Spinal cord (tissue), 9 donors: ENCODE measurements at regions not wholly inside any gene's neighbourhood (a gene's known extent, or its start where the extent isn't known, plus 50 kb on each side); places are given as distances from the start of the nearest gene placed in this dataset.
"Not testable (repeated sequence)": the region's sequence is repeated elsewhere in the genome, so short reads cannot be mapped to it uniquely, and the experiment has no call there.

Source experiments
- DNase-seq, 6 donors: peaks; one replicate each; pipeline versions ENCODE4 v3.0.0 to v3.0.0-alpha.2; 2013 to 2015; ENCODE audit warnings: low spot score in 6 of 6, low read depth in 4 of 6
- H3K27ac ChIP-seq: one replicate; pipeline ENCODE4 v1.5.1; 2013; ENCODE audit warnings: low read depth, low read length, control low read depth
- H3K27me3 ChIP-seq: one replicate; pipeline ENCODE4 v1.6.1; 2013; ENCODE audit warnings: low read length; ENCODE audit not compliant: control insufficient read depth, insufficient read depth
- H3K36me3 ChIP-seq: one replicate; pipeline ENCODE4 v1.6.1; 2013; ENCODE audit warnings: low read length; ENCODE audit not compliant: control insufficient read depth, insufficient read depth
- H3K4me1 ChIP-seq: one replicate; pipeline ENCODE4 v1.6.1; 2013; ENCODE audit warnings: low read length; ENCODE audit not compliant: control insufficient read depth, insufficient read depth
- H3K4me3 ChIP-seq: one replicate; pipeline ENCODE4 v1.5.1; 2013; ENCODE audit warnings: low read depth, low read length, control low read depth
- H3K9me3 ChIP-seq: one replicate; pipeline ENCODE4 v1.6.1; 2013; ENCODE audit warnings: low read length; ENCODE audit not compliant: control insufficient read depth, insufficient read depth
- WGBS: methylation state at CpG from one replicate; pipeline ENCODE4 v1.1.5; 2013; ENCODE audit warnings: missing lambda C conversion rate; ENCODE audit not compliant: insufficient coverage; 5-methylcytosine and 5-hydroxymethylcytosine counted together
- donor health status: healthy.

- no peak for DNase-seq
- Histone ChIP-seq H3K36me3 (no peaks in the 10 kb centered on the region), H3K4me1 (no peaks in the 10 kb centered on the region), H3K27me3 (no peaks in the 10 kb centered on the region), H3K27ac (no peak overlapping the region), H3K9me3 (peaks cover 2% of the 10 kb centered on the region), H3K4me3 (no peak overlapping the region)
- WGBS: no CpG with 5 or more reads among the region's 1 CpG
Measured at GRCh38 chr13:38283346-38283745, 66.3 kb upstream of the UFM1 start.

GRCh38 chr13:38265132-38265497 lies 84.5 kb upstream of the UFM1 start:
- DNase-seq: no peak
- Histone ChIP-seq H3K4me3 (no peak overlapping the region), H3K27ac (no peak overlapping the region), H3K4me1 (no peaks in the 10 kb centered on the region), H3K9me3 (peaks cover 2% of the 10 kb centered on the region), H3K27me3 (no peaks in the 10 kb centered on the region), H3K36me3 (no peaks in the 10 kb centered on the region)
- WGBS: 96% methylated on average over 2 of the region's 2 CpGs

GRCh38 chr13:38264363-38265131 lies 85.1 kb upstream of the UFM1 start:
- no peaks in the 10 kb centered on the region for H3K27me3 ChIP-seq
- H3K4me1 ChIP-seq: no peaks in the 10 kb centered on the region
- peaks cover 2% of the 10 kb centered on the region for H3K9me3 ChIP-seq
- H3K36me3 ChIP-seq: no peaks in the 10 kb centered on the region
- WGBS: 75% methylated on average over 9 of the region's 9 CpGs
- no peak overlapping the region for H3K4me3 ChIP-seq
- DNase-seq: no peak
- no peak overlapping the region for H3K27ac ChIP-seq

GRCh38 chr13:38262211-38262610 lies 87.4 kb upstream of the UFM1 start:
- H3K27ac ChIP-seq: no peak overlapping the region
- no peaks in the 10 kb centered on the region for H3K36me3 ChIP-seq
- H3K27me3 ChIP-seq: no peaks in the 10 kb centered on the region
- no peaks in the 10 kb centered on the region for H3K4me1 ChIP-seq
- peaks cover 2% of the 10 kb centered on the region for H3K9me3 ChIP-seq
- DNase-seq: no peak
- H3K4me3 ChIP-seq: no peak overlapping the region

DNA sequence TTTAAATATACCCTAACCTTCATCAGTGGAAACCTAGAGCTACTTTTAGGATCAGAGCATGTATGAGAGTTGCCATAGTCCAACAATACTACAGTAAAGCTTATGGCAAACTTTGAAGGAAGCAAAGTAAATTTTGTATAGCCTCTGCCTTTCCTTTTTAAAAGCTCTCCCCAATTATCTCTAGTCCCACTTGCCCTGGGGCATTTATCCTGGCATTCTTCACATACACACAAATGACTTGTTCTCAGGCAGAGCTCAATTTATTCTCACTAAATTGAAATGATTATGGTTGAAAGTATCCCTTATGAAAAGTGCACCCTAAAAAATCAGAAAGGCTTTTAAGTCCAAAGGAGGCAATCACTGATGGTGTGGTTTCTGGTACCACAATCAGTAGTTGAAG lies 94.1 kb upstream of the UFM1 start:
- no peaks in the 10 kb centered on the region for H3K4me1 ChIP-seq
- DNase-seq: no peak
- H3K36me3 ChIP-seq: no peaks in the 10 kb centered on the region
- no peak overlapping the region for H3K4me3 ChIP-seq
- H3K27ac ChIP-seq: no peak overlapping the region
- no peaks in the 10 kb centered on the region for H3K27me3 ChIP-seq
- no peaks in the 10 kb centered on the region for H3K9me3 ChIP-seq

- Histone ChIP-seq H3K27me3 (no peaks in the 10 kb centered on the region), H3K9me3 (no peaks in the 10 kb centered on the region), H3K4me1 (no peaks in the 10 kb centered on the region), H3K27ac (no peak overlapping the region), H3K4me3 (no peak overlapping the region), H3K36me3 (no peaks in the 10 kb centered on the region)
- DNase-seq: no peak
Measured at GRCh38 chr13:38239874-38240273, 109.8 kb upstream of the UFM1 start.

- Histone ChIP-seq H3K27me3 (no peaks in the 10 kb centered on the region), H3K27ac (no peak overlapping the region), H3K36me3 (no peaks in the 10 kb centered on the region), H3K4me3 (no peak overlapping the region), H3K9me3 (no peaks in the 10 kb centered on the region), H3K4me1 (no peaks in the 10 kb centered on the region)
- no CpG with 5 or more reads among the region's 2 CpGs for WGBS
- DNase-seq: no peak
Measured at GRCh38 chr13:38228322-38228721, 121.3 kb upstream of the UFM1 start.

DNA sequence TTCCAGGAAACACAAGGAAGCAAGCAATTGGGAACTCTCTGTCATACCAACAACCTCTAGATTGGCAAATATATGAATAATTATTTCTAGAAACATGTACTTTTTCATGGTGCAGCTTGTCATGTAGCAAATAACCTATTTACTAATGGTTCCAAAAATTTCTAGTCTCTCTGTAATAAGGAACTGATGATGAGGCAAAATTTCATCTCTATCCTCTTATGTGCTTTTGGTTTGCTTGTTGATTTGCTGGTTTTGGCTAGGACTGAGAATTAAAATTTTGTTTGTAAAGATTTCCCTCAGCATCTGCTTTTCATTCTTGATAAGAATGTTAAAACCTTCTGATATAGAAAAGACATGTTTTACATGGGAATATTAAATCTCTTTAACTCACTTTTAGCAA lies 123.2 kb upstream of the UFM1 start:
- no peak overlapping the region for H3K4me3 ChIP-seq
- no peaks in the 10 kb centered on the region for H3K27me3 ChIP-seq
- no peaks in the 10 kb centered on the region for H3K9me3 ChIP-seq

DNA sequence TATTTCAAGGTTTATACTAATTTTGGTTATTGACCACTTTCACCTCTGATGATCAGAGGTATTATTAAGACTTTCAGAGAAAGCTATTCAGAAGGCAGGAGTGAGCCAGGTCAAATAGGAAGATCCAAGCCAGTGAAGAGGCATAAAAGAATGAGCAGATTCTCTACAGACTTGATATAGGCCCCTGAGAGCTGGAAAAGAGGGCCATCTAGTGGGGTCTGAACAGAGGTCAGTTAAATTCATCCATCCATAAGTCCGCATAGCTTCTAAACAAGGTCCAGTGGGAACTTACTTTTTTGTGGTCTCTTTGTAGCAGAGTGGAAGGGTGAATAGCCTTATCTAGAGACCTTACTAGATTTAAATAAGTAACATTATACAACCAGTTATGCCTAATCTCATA lies 126.6 kb upstream of the UFM1 start:
- WGBS: no CpG with 5 or more reads among the region's 1 CpG
- no peaks in the 10 kb centered on the region for H3K36me3 ChIP-seq
- no peaks in the 10 kb centered on the region for H3K9me3 ChIP-seq
- H3K4me1 ChIP-seq: no peaks in the 10 kb centered on the region
- no peaks in the 10 kb centered on the region for H3K27me3 ChIP-seq
- no peak overlapping the region for H3K27ac ChIP-seq
- no peak overlapping the region for H3K4me3 ChIP-seq
- DNase-seq: peak in 4 of 6 donors; percentile 0 to 60 (median 21)

More for the DNA sequence above, 123.2 kb upstream of the UFM1 start:
- Histone ChIP-seq H3K27ac (no peak overlapping the region), H3K4me1 (no peaks in the 10 kb centered on the region), H3K36me3 (no peaks in the 10 kb centered on the region)
- no peak for DNase-seq

DNA sequence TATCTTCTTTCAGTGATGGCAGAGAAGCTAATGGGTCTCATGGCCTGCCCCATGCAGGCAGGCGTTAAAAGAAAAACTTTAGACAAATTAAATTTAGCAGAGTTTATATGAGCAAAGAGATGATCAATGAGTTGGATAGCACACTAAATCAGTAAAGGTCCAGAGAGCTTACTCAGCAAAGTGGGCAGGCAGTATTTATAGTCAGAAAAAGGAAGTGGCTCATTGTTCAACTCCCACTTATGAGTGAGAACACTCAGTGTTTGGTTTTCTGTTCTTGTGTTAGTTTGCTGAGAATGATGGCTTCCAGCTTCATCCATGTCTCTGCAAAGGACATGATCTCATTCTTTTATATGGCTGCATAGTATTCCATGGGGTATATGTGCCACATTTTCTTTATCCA lies 128.5 kb upstream of the UFM1 start:
- WGBS: no CpG with 5 or more reads among the region's 1 CpG
- not testable (repeated sequence) for H3K4me3 ChIP-seq, H3K4me1 ChIP-seq, H3K27ac ChIP-seq, H3K9me3 ChIP-seq, DNase-seq, H3K36me3 ChIP-seq, H3K27me3 ChIP-seq
